GM12875 (cell line): ENCODE measurements at regions not wholly inside any gene's neighbourhood (a gene's known extent, or its start where the extent isn't known, plus 50 kb on each side); places are given as distances from the start of the nearest gene placed in this dataset.
"Not testable (repeated sequence)": the region's sequence is repeated elsewhere in the genome, so short reads cannot be mapped to it uniquely, and the experiment has no call there.

Source experiments
- H3K4me3 ChIP-seq: one replicate; pipeline ENCODE4 v1.5.1; 2011; ENCODE audit warnings: low read depth, low read length, control low read depth
- CTCF ChIP-seq: IDR thresholded peaks from 2 replicates; pipeline ENCODE4 v1.5.1; 2011; ENCODE audit warnings: low read depth, mild to moderate bottlenecking, control low read depth, inconsistent platforms, low read length, moderate library complexity, borderline replicate concordance; ENCODE audit not compliant: insufficient read depth

- TF ChIP-seq CTCF: no peak
- no peak overlapping the region for H3K4me3 ChIP-seq
These were observed 102.5 kb upstream of the ITPRID2 start for GRCh38 chr2:181788897-181789555.

- H3K4me3 ChIP-seq: no peak overlapping the region
- TF ChIP-seq CTCF: no peak
These were observed 101.6 kb upstream of the ITPRID2 start for GRCh38 chr2:181789827-181790448.

- no peak overlapping the region for H3K4me3 ChIP-seq
- no peak for TF ChIP-seq CTCF
These were observed 100.5 kb upstream of the ITPRID2 start for GRCh38 chr2:181790716-181791649.

- no peak overlapping the region for H3K4me3 ChIP-seq
These were observed 98.6 kb upstream of the ITPRID2 start for GRCh38 chr2:181792906-181793305.

GRCh38 chr2:181798022-181798421, 93.5 kb upstream of the ITPRID2 start:
- H3K4me3 ChIP-seq: no peak overlapping the region
- no peak for TF ChIP-seq CTCF

More at GRCh38 chr2:181792906-181793305, 98.6 kb upstream of the ITPRID2 start:
- TF ChIP-seq CTCF: no peak

- not testable (repeated sequence) for H3K4me3 ChIP-seq
These were observed 89.2 kb upstream of the ITPRID2 start for GRCh38 chr2:181802300-181802699.

GRCh38 chr2:181803903-181804799, 87.4 kb upstream of the ITPRID2 start:
- not testable (repeated sequence) for H3K4me3 ChIP-seq
